ENCODE measurements at regions not wholly inside any gene's neighbourhood (a gene's known extent, or its start where the extent isn't known, plus 50 kb on each side); places are given as distances from the start of the nearest gene placed in this dataset.

DNA sequence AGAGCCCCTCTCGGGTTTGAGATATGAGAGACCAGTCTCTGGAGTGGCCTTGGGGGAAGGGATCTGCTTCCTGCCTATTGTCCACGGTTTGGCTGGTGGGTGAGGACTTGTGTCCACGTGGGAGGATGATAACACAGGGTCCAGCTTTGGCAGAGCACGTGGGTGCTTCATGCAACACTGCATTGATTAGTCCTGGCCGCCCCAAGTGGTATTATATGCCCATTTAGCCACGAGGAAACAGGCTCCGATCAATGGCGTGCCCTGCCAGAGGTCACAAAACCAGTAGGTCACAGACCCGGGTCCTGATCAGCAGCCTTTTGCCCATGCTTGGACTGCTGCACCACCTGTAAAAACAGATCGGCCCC is 141.6 kb downstream of the RGS9 start:
- H3K4me1 ChIP-seq (ENCODE audit: control insufficient read depth, insufficient read depth, low read length), result no peaks in the 10 kb centered on the region
- H3K9me3 ChIP-seq (ENCODE audit: control insufficient read depth, insufficient read depth, low read length), result no peaks in the 10 kb centered on the region
- H3K36me3 Mint-ChIP-seq, result no peaks in the 10 kb centered on the region
- no peaks in the 10 kb centered on the region for H3K36me3 ChIP-seq (ENCODE audit: control insufficient read depth, insufficient read depth, low read length)
- no peak overlapping the region for H3K27ac ChIP-seq (ENCODE audit: low read length)
- no peak for DNase-seq
- no peak overlapping the region for H3K4me3 ChIP-seq (ENCODE audit: low read length)
- H3K4me1 Mint-ChIP-seq, result peaks cover 9 to 12% of the 10 kb centered on the region in 2 donors
- intact Hi-C loops (cut with micrococcal nuclease), result no loop called here
- H3K4me3 Mint-ChIP-seq, result no peak overlapping the region
- no peak overlapping the region for H3K27ac Mint-ChIP-seq
- peaks cover 12 to 40% of the 10 kb centered on the region in 2 donors for H3K27me3 Mint-ChIP-seq (ENCODE audit: low read depth in 2 of 2)
- no peak for ATAC-seq
- H3K9me3 Mint-ChIP-seq, result no peaks in the 10 kb centered on the region
- WGBS (ENCODE audit: insufficient coverage), result 69% methylated on average over 10 of the region's 10 CpGs
- TF ChIP-seq, protein P1, sequence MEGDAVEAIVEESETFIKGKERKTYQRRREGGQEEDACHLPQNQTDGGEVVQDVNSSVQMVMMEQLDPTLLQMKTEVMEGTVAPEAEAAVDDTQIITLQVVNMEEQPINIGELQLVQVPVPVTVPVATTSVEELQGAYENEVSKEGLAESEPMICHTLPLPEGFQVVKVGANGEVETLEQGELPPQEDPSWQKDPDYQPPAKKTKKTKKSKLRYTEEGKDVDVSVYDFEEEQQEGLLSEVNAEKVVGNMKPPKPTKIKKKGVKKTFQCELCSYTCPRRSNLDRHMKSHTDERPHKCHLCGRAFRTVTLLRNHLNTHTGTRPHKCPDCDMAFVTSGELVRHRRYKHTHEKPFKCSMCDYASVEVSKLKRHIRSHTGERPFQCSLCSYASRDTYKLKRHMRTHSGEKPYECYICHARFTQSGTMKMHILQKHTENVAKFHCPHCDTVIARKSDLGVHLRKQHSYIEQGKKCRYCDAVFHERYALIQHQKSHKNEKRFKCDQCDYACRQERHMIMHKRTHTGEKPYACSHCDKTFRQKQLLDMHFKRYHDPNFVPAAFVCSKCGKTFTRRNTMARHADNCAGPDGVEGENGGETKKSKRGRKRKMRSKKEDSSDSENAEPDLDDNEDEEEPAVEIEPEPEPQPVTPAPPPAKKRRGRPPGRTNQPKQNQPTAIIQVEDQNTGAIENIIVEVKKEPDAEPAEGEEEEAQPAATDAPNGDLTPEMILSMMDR (IDR thresholded peaks at IDR 0.05), result no peak
- H3K27me3 ChIP-seq (ENCODE audit: control insufficient read depth, insufficient read depth, low read length), result peaks cover 7% of the 10 kb centered on the region

DNA sequence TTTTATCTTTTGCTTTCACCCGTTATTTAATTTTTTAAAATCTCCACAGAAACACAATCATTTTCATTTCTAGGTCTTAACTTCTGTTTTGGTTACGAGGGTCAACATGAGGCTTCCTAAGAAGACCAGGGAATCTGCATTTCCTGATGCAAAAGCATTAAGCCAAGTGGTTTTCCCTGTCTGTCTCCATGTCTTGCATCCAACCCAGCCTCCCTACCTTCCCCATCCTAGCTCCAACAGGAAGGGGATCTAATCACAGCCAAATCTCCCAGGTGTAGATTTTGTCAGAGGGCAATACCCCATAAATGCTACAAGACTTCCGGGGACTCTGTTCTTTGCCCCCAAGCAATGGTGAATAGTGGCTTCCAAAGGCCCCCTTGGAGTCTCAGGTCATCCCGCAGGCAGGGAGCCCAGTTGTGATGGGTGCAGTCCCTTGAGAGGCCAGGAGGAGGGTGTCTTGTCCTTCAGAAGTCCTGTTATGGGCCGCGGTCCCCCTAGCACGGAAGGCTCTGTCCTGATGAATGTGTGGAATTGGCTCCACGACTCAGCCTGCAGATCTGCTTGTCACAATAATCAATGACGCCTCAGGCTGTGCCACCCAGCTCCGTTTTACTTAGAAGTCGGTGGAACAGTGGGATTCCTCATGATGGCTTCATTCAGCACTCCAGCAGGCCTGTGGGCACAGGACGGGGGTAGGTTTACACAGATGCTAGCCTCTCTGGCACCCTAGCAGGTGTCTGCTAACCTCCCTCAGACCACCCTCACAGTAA is 141.1 kb downstream of the RGS9 start:
- intact Hi-C loops (cut with micrococcal nuclease), result no loop called here
- no peaks in the 10 kb centered on the region for H3K36me3 ChIP-seq (ENCODE audit: control insufficient read depth, insufficient read depth, low read length)
- Mint-ChIP-seq H3K36me3 (no peaks in the 10 kb centered on the region), H3K27ac (no peak overlapping the region), H3K4me1 (peaks cover 9 to 12% of the 10 kb centered on the region in 2 donors), H3K27me3 (ENCODE audit: low read depth in 2 of 2) (peaks cover 10 to 37% of the 10 kb centered on the region in 2 donors), H3K9me3 (no peaks in the 10 kb centered on the region), H3K4me3 (no peak overlapping the region)
- no peak overlapping the region for H3K27ac ChIP-seq (ENCODE audit: low read length)
- ATAC-seq, result peak in 1 of 3 donors; percentile 51
- H3K4me1 ChIP-seq (ENCODE audit: control insufficient read depth, insufficient read depth, low read length), result no peaks in the 10 kb centered on the region
- peak in 1 of 2 donors; percentile 46 for DNase-seq
- H3K27me3 ChIP-seq (ENCODE audit: control insufficient read depth, insufficient read depth, low read length), result peaks cover 7% of the 10 kb centered on the region
- TF ChIP-seq, protein P1 (IDR thresholded peaks at IDR 0.05), result peak; percentile 29
- WGBS (ENCODE audit: insufficient coverage), result 49% methylated on average over 12 of the region's 12 CpGs
- no peak overlapping the region for H3K4me3 ChIP-seq (ENCODE audit: low read length)
- H3K9me3 ChIP-seq (ENCODE audit: control insufficient read depth, insufficient read depth, low read length), result no peaks in the 10 kb centered on the region

DNA sequence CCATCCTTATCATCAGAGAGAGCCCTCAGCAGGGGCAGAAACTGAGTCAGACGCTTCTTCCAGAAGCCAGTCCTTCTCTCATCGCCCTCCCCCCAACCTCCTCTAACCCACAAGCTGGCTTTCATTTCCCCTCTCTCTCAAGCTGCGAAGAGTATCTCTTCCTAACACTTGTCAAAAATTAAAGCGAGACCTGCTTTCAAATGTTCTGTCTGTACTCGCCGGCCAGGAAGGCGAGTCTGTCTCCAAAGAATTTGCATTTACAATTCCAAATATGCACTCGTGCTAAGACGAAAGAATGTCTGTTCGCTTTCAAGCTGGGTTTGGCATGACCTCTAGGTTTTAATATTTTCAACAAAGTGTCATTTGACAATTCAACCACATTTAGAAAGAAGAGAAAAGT is 140.4 kb downstream of the RGS9 start:
- Histone ChIP-seq H3K27me3 (ENCODE audit: control insufficient read depth, insufficient read depth, low read length) (peaks cover 7% of the 10 kb centered on the region), H3K27ac (ENCODE audit: low read length) (no peak overlapping the region), H3K4me1 (ENCODE audit: control insufficient read depth, insufficient read depth, low read length) (no peaks in the 10 kb centered on the region), H3K4me3 (ENCODE audit: low read length) (no peak overlapping the region), H3K36me3 (ENCODE audit: control insufficient read depth, insufficient read depth, low read length) (no peaks in the 10 kb centered on the region), H3K9me3 (ENCODE audit: control insufficient read depth, insufficient read depth, low read length) (no peaks in the 10 kb centered on the region)
- Mint-ChIP-seq H3K27ac (no peak overlapping the region), H3K27me3 (ENCODE audit: low read depth in 2 of 2) (peaks cover 10 to 30% of the 10 kb centered on the region in 2 donors), H3K4me1 (peaks cover 9 to 12% of the 10 kb centered on the region in 2 donors), H3K36me3 (no peaks in the 10 kb centered on the region), H3K4me3 (no peak overlapping the region), H3K9me3 (no peaks in the 10 kb centered on the region)
- no peak for ATAC-seq
- WGBS (ENCODE audit: insufficient coverage), result 9% methylated on average over 10 of the region's 10 CpGs
- intact Hi-C loops (cut with micrococcal nuclease), result no loop called here
- DNase-seq, result no peak
- TF ChIP-seq, protein P1 (IDR thresholded peaks at IDR 0.05), result no peak

All from natural killer cell (primary cell).